ENCODE measurements at regions not wholly inside any gene's neighbourhood (a gene's known extent, or its start where the extent isn't known, plus 50 kb on each side); places are given as distances from the start of the nearest gene placed in this dataset.

DNA sequence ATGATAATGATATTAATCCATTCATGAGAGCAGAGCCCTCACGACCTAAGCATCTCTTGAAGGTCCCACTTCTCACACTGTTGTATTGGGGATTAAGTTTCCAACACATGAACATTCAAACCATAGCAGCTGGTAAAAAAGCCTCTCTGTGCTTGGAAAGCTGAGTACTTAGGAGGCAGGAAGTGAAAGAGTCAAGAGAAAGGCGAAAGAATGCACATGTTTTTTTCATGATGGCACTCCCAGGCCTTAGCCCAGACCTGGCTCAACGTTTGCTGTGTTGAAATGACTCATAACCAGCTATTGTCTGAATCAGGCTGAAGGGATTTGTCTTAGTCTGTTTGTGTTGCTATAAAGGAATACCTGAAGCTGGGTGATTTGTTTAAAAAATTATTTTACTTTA, 84.4 kb upstream of the RGMA start:
- DNase-seq = no peak

DNA sequence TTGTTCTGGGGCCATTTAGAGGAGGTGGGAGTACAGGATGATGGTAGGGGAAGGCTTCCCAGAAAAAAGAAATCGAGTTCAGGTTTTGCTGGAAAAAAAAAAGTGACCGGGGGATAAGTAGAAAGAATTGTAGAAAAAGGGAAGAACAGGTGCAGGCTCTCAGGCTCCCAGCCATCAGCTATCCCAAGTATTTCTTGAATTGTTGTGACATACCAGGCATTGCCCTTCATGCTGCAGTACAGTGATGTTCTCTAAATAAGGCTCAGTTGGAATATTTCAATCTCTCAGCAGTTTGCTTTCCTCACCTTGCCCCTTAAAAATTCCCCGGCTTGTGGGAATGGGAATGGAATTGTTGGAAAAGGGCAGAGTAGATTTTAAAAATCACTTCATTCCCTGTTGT, 82.5 kb upstream of the RGMA start:
- DNase-seq = no peak

DNA sequence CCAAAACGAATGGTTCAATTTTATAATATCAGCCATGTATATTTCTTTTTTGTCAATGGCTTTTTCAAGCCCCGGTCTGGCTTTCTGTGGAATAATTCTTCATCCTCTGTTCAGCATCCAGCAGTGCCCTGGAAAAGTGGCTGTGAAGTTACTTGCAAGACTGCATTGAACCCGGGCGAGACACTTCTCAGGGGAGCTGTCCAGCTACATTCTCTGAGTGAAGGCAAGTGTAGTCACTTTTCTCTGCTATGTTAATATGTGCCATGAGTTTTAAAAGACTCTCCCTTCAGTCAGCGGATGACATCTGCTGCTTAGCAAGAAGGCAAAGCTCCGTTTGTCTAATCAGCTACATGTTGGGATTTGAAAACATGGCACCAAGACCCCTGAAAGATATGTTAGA, 81.3 kb upstream of the RGMA start:
- DNase-seq = no peak

DNA sequence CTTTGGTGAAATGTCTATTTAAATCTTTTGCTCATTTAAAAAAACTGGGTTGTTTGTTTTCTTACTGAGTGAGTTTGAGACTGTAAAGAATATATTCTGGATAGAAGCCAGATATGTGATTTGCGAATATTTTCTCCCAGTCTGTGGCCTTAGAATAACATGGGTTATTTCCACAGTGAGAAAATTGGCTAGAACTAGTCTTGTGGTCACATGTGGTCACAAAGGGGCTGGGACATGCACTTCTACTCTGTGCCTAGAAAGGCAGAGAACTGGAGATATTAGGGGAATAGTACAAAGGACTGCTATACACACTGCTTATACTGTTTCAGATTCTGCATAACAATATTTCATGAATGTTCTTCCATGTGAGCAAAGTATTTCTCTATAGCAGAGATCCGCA, 79.9 kb upstream of the RGMA start:
- DNase-seq = no peak

DNA sequence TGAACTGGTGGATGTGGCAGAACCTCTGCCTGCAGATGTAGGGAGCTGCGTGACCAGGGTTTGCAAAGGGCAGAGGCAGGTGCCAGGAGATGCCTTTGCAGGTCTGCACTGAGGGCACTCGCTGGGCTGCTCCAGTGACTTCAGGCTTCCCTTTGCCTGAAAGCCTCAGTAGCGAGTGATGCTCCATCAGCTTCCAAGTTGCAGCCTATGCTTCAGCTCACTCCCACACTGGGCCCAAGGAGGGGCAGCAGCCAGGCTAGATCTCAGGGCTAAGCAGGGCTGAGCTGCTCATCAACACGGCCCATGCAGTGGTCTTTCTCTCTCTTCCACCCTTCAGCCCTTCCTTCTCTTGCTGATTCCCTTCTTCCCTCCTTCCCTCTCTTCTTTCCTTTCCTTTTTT, 78.3 kb upstream of the RGMA start:
- no peak for DNase-seq

DNA sequence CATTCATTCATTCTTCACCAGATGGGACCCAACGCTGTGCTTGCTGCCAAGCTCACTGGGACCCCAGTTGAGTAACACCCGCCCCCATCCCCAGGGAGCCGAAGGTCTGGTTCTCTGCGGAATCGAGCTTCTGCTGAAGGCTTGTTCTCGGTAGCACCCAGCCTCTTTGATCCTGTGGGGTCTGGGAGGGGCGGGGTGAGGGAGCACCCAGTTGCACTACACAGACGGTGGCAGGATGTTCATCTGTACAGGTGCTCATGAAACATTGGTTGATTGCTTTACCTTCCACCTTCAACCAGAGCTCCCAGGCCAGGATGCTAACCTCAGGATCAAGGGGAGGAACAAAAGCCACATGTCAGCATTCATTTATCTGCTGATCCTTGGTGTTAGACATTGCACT, 77.7 kb upstream of the RGMA start:
- DNase-seq = no peak

DNA sequence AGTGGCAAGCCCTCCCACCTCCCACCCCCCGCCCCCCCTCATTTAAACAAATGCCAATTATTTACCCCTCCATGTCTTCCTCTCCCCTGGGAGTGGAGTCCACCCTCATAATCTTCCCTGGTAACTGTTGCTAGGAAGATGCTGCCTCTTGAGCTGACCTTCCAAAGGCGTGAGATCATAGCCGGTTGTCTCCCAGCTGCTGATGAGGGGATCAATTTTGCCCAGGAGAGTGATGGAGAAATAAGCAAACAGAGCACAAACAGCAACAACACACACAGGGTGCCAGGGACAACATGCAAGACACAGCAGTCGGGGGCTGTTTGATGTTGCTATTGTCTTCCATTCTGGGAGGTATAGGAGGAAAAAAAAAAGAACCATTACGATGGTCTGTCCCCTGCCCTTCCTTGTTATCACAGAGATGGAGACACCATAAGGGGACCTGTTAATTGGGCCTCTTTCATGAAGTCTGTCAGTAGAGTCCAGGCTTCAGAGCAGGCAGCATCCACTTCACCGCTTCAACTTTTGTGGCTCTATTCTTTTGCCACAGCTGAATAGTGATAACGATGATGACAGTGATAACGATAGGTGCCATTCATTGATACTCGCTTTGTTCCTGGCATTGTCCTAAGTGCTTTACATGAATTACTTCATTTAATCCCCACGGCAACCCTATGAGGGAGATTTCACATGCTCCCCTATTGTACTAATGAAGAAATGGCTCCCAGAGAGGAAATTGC, 76.9 kb upstream of the RGMA start:
- DNase-seq = no peak

DNA sequence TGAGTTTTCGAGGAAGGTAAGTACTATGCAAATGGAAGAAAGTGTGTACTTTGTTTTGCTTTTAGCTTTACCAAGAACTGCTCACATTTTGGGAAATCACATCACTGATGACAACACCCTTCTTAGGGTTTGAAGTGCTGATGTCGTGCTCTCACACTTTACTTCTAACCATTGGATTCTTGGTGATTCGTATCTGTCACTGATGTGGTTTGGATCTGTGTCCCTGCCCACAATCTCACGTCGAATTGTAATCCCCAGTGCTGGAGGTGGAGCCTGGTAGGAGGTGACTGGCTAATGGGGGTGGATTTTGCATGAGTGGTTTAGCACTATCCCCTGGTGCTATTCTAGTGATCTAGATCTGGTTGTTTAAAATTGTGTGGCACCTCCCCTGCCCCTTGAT, 75.4 kb upstream of the RGMA start:
- peak; percentile 47 to 58 for DNase-seq

DNA sequence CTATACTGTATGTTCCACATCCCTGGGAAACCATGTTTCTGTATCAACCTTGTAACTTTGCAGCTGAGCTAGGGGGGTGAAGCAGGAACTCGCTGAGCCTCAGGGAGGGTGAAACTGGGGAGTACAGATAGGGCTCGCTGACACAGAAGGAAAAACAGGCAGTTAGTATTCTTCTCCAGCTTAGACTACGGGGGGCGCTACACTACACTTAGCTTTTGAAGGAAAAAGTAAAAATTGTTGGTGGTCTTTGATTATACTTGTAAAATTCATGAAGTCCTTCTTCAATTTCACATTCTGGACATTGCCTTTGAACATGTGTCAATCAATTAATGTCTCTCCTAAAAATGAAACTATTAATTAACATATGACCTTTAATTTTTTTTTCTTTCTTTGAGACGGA, 73.5 kb upstream of the RGMA start:
- DNase-seq = no peak

DNA sequence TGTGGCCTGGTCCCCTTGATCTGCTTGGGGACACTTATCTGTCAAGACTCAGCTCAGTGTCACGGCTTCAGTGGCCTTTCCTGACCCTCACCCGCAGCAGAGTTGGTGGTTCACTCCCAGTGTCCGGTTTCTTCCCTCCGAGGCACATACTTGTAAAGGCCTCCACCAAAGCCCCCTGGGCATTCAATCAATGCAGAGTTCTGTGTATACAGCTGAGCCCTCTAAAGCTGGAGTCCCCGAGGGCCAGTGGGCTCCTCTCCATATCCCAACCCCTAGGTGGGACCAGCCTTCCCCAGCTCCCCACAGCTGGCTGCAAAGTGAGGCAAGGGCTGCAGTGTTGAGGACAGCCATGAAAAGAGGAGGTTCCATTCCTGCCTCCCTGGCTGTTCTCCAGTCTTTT, 70.9 kb upstream of the RGMA start:
- no peak for DNase-seq

DNA sequence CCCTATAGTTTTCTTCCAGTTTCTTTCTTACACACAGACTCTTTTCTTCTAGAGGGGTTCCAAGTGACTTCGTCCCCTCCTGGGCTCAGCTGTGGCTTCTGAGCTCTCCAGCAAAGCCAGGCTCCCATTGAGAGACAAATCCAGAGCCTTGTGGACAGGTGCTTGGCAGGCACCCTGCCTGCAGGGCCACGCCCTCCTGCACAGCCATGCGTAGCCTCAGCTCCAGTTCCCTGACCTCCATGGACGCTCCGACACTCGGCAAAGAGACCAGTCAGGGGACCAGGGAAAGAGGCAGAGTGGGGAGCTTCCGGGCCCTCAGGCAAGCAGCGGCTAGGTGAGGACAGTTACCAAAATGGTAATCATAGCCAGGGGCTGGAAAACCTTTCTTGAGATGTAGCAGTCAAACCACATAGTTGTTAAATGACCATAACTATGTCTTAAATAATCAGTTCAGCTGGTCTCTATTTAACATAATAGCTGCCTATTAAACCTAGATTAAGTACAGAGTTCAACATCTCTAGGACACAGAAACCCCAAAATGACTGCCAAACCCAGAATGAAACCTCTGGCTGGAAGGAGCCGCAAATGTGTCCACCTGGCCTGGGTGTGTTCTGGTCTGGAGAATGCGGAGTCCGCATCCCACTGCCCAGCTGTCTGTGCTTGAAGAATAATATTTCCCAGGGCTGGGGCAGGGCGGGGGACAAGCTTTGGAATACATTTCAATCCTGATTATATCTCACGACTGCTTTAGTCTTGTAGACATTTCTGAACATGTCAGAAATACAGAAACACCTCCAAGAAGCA, 69.3 kb upstream of the RGMA start:
- DNase-seq = no peak

DNA sequence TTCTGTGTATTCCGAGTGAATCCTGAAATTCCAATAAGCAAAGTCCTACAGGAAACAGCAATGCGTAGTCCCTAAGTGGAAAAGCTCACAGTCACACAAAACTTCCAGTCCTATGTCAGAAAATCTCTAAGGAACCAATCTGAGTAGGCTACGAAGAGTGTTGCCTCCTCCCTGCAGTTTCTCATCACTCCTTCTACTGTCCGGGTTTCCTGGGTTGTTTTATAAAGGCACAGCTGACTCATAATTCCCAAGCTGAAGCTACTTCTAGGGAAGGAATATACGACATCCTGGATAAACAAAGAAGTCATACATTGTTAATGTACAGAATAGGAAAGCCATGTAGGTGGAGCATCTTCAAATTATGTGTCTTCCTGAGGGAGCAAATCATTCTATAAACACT, 65.7 kb upstream of the RGMA start:
- no peak for DNase-seq

DNA sequence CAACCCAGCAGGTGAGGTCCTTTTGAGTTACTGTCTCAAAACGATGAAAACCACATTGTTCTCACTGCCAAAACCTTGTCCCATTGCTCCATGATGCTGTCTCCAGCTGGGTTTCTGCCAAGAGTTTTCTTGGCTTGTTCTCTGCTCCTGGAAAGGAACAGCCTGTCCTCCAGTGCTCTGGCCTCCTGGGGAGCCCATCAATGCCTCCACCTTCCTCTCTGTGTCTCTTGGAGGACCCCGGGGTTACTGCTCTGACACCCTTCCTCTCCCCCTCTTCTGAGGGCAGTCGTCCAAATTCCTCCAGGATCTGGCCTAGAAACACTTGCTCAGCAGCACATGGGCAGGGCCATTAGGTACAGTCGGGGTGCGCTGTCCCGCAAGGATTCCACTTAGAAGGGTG, 63.9 kb upstream of the RGMA start:
- no peak for DNase-seq

DNA sequence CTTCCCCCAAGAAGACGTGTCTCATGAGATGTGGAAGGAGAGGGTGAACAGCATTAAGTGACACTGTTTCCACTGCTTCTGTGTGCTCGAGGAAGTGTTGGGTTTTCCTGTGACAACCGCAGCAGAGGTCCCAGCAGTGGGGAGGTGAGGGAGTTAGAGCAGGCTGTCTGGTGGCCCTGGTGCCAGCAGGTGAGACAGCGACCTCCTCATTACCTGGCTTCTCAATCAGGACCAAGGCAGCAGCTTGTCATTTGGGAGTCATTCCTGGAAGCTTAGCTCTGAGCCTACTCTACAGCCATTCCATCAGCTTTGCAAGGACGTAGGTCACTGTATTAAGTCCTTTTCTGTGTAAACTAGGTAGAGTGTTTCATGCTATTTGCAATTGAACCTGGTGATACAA, 63.3 kb upstream of the RGMA start:
- peak in 1 of 2 experiments; percentile 24 for DNase-seq

DNA sequence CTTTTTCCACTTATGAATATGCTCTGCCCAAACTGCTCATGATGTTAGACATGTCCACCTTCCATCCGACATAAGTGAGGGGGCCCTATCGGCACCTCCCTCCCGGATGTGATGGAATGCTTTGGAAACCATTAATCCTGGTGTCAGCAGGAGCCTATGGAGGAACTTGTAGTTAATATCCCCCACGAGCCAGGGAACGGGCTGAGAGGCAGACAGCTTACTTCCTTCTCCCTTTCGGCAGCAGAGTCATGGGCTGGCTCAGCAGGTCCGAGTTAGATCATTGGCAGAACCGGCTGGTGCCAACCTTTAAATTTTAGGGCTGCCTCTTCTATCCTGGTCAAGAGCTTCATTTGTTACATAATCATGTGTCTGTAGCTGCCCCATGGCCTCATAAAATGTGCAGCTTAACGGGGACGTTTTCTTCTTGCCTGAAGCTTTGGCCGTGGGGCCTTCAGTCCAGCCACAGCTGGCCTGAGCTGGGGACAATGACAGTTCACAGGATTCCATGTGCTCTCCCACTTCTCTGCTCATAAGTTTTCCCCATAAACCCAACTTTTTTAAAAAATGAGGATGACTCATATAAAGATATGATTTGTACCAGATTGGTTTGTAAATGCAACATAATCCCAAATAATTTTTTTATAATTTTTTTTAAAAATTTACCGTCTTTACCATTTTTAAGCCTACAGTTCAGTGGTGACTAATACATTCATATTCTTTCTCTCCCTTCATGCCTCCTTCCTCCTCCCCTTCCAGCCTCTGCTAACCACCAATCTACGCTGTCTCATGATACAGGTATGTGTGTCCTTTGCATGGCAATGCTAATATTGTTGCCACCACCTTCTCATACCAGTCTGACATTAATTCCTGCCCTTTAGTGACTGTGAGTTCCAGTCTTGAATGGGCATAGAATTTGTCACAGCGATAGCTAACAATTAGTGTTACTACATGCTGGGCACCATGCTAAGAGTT, 62.2 kb upstream of the RGMA start:
- no peak for DNase-seq

DNA sequence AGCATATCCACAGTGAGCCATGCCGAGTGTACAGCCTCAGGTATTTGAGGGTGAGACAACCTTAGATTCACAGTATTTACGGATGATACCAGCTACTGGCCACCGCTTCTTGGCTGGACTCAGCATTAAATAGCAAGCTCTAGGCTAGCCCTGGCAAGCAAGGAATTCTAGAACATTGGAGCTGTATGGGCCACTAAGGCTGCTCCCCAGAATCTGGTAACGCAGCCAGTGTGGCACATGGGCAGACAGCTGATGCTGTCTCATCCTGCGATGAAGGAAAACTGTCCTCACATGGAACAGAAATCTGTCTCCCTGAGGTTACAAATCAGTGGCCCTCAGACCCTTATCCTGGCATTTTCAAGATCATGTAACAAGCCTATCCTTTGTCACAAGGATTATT, 57.6 kb upstream of the RGMA start:
- no peak for DNase-seq

DNA sequence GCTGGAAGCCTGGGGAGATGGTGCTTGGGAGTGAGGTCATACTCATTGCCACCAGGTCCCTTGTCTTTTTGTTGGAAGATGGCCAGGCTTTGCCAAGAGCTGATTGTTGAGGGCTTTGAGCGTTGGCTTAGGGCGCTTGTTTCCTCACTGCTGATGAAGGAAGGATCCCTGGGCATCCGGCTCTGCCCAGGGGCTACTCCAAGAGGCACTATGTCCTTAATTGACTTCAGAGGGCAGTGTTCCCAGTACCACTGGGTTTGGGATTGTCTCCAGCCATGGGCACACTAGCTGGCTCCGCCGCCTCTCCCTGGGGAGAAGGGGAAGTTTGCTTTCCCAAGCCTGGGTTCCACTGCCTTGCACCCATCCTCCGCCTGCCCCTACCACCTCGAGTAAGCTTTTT, 57.2 kb upstream of the RGMA start:
- no peak for DNase-seq

DNA sequence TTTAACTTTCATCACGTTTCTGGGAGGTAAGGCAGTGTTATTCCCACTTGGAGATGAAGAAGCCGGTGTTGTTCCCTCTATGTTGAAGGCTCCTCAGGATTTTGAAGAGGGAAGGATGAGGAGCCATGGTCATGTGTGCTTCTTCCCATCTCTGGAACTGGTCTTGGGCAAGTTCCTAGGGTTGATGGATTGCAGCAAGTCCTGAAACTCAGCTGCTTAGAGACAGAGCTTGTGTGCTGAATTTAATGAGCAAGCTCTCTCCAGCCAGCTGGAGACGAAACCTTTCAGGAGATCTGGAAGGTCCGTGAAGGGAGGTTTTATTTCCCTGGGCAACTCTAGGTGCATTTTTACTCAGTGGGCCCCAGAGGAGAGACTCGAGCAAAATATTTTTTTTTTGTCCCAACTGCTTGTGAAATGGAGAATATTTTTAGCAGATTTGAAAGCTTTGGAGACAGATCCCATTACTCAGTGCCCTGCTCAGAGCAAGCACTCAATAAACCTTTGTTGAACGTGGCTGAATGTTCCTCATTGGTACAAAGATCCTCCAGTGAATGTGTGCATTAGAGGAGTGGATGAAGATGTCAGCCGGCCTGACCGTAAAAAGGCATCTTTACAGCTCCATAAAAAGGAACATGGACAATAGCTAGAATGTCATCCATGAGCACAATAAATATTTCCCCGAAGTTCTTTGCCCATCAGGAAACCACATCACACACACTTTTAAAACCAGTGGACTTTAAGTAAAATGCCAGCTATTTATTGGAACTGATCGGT, 55.6 kb upstream of the RGMA start:
- no peak for DNase-seq

DNA sequence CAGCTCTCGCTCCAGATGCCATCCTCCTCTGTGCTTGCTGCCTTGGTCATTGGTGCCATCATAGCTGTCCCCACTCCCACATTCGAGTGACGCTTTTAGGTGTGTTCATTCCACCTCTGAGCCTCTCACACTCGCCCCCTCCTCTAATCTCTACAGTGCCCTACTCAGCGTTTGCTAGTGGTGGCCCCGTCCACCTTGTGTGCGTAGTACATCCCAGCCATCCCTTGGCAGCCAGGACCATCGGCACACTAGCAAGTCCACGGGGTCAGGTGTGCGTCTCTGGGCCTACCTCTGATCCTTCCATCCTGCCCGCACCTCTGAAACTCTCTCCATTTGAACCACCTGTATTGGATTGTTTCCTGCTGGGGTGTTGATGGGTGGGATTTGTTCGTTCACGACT, 54.2 kb upstream of the RGMA start:
- no peak for DNase-seq

DNA sequence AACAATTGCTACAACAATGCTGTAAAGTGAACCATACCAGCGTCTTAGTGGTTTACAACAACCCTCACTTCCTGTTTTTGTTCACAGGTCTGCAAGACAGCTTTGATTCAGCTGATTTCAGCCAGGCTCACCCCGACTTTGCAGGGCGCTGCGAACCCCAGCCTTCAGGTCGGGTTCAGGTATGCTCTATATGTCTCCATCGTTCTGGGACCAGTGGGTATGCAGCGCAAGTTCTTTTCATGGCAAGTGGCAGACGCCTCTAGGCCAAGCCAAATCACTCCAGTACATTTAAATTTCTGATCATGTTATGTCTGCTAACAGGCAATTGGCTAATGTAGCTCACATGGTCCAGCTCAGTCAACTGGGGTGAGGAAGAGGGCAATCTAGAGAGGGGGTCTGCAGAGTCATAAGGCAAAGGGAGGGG, 52.4 kb upstream of the RGMA start:
- peak in 1 of 2 experiments; percentile 22 for DNase-seq

DNA sequence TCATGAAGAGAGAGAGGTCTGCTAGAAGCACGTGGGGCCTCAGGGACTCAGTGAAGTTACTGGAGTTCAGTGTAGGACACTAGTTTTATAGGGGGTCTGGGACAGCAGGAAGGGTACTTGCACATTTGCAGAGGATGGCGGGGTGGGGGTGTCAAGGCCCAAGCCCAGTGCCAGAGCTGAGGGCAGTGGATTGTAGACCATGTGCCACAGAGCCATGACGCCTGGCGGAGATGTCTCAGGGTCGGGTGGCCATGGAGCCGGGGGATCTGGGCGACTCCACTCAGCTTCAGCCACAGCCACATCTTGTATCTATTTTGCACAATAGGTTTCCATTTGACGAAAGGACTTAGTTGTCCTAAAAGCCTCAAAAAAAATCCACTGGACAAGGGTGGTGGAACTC, 50.4 kb upstream of the RGMA start:
- no peak for DNase-seq

DNA sequence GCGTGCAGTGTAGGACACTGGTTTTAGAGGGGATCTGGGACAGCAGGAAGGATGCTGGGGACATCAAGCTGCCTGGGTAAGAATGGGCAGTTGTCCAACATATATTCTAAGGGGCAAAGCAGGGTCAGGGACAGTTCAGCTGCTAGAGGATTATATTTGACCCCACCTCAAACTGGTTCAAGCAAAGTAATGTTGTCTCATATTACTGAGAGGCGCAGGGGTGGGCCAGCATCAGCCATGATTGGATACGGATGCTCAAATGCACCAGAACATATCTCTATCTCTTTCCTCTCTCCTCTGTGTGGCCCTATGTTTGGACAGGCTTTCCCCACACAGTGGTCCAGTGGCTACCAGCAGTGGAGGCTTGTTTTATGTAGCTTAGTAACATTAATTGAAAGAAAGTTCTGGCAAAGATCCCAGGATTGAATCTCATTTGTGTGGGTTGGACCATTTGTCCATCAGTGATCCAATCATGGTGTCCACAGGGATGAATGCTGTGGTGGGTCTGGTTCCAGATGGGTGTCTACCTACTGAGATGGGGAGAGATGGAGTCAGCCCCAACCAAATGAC, 49.8 kb upstream of the RGMA start:
- no peak for DNase-seq

Data from activated T-cell treated with anti-CD3 and anti-CD28 coated beads, Interleukin-2, amount 50 U/mL, for 48 hours (primary cell).